ENCODE measurements at regions not wholly inside any gene's neighbourhood (a gene's known extent, or its start where the extent isn't known, plus 50 kb on each side); places are given as distances from the start of the nearest gene placed in this dataset.

DNA sequence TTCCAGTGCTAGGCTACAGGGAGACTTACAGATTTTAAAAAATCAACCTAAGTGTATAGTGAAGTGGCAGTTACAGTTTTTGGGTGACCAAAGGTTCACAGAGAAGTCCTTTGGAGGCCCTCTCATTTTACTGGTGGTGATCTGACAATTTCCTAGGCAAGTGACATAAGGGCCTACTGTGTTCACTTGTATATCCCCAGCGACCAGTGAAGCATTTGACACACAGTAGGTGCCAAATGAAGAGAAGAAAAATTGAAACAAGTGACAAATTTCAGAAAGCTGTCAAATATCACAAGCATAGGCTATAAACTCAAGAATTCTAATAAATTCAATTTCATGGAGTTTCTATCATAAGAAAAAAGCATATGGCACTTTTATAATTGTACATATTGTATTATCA is 89.5 kb downstream of the RPL22L1 start:
- H3K27ac Mint-ChIP-seq: no peak overlapping the region
- no peak overlapping the region for H2AFZ ChIP-seq (ENCODE audit: insufficient read depth, low read depth, low read length, poor library complexity, severe bottlenecking)
- no peak overlapping the region for H3K9ac ChIP-seq (ENCODE audit: insufficient read depth, low read length, poor library complexity, severe bottlenecking)
- no peaks in the 10 kb centered on the region for H3K4me1 Mint-ChIP-seq
- H3K27me3 ChIP-seq (ENCODE audit: control insufficient read depth in 2 of 2, insufficient read depth in 2 of 2, low read length in 2 of 2): no peaks in the 10 kb centered on the region
- H3K36me3 ChIP-seq (replicated peaks in 1 of 2; ENCODE audit: control insufficient read depth in 1 of 2, insufficient read depth in 2 of 2, low read length in 2 of 2): no peaks in the 10 kb centered on the region
- peaks cover 0 to 5% (median 5%) of the 10 kb centered on the region in 3 donors for H3K27me3 Mint-ChIP-seq (ENCODE audit: low read depth in 3 of 3)
- no peaks in the 10 kb centered on the region for H4K20me1 ChIP-seq (ENCODE audit: insufficient read depth, low read length)
- no CpG with 5 or more reads among the region's 1 CpG for WGBS (ENCODE audit: insufficient coverage)
- H3K27ac ChIP-seq (ENCODE audit: low read depth in 1 of 2, low read length in 2 of 2): no peak overlapping the region
- no peaks in the 10 kb centered on the region for H3K4me1 ChIP-seq (ENCODE audit: control insufficient read depth in 1 of 2, insufficient read depth in 2 of 2, low read length in 2 of 2)
- no peaks in the 10 kb centered on the region for H3K36me3 Mint-ChIP-seq
- peaks cover 0 to 14% (median 6%) of the 10 kb centered on the region in 7 donors for H3K9me3 Mint-ChIP-seq
- DNase-seq: no peak
- no peaks in the 10 kb centered on the region for H3K79me2 ChIP-seq (ENCODE audit: insufficient read depth, low read length)
- H3K9me3 ChIP-seq (replicated peaks in 1 of 2; ENCODE audit: control insufficient read depth in 1 of 2, insufficient read depth in 1 of 2, low read length in 2 of 2): no peaks in the 10 kb centered on the region
- no peak overlapping the region for H3K4me3 Mint-ChIP-seq
- no peak overlapping the region for H3K4me3 ChIP-seq (replicated peaks in 1 of 3; ENCODE audit: low read depth in 2 of 3, low read length in 3 of 3)
- H3K4me2 ChIP-seq (replicated peaks; ENCODE audit: extremely low read depth, low read length, poor library complexity, severe bottlenecking): no peak overlapping the region
- intact Hi-C loops (cut with micrococcal nuclease): no loop called here
- TF ChIP-seq, protein P1, sequence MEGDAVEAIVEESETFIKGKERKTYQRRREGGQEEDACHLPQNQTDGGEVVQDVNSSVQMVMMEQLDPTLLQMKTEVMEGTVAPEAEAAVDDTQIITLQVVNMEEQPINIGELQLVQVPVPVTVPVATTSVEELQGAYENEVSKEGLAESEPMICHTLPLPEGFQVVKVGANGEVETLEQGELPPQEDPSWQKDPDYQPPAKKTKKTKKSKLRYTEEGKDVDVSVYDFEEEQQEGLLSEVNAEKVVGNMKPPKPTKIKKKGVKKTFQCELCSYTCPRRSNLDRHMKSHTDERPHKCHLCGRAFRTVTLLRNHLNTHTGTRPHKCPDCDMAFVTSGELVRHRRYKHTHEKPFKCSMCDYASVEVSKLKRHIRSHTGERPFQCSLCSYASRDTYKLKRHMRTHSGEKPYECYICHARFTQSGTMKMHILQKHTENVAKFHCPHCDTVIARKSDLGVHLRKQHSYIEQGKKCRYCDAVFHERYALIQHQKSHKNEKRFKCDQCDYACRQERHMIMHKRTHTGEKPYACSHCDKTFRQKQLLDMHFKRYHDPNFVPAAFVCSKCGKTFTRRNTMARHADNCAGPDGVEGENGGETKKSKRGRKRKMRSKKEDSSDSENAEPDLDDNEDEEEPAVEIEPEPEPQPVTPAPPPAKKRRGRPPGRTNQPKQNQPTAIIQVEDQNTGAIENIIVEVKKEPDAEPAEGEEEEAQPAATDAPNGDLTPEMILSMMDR (IDR thresholded peaks at IDR 0.05): no peak

DNA sequence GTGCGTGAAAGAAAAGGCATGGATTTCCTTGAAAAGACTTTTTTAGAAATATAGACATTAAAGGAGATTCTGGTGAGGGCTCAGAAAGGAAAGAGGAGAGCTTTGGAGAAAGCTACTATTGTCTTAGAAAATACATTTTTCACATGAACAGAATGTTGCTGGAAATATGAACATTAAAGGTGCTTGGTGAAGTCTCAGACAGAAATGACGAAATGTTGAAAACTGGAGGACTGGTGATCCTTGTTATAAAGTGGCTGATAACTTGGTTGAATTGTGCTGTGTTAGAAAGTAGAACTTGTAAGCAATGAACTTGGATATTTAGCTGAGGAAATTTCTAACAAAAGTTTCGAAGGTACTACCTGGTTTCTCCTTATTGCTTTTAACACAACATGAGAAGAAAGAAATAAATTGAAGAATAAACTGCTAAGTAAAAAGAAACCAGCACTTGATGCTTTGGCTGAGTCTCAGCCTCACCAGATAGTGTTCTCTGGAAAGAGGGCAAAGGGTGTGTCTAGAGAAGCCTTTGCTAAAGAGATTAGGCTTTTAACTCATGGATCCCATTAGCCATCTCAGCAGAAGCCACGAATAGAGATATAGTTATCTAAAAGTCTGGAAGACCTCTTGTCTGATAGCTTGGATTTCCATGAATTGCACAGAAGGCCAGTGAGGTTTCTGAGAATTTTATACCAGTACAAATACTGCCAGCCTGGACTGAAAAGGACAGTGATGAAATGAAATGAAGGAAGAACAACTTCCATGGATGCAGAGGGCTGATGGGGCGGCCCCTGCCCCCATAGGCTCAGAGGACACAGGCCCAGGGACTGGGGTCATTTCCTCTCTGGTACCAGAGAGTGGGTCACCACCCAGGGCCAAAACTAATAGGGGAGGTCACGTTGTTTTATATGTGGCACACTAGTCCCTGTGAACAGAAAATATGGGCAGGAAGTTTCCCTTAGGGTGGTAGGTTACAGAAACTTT is 91.5 kb downstream of the RPL22L1 start:
- H4K20me1 ChIP-seq (ENCODE audit: insufficient read depth, low read length): no peaks in the 10 kb centered on the region
- intact Hi-C loops (cut with micrococcal nuclease): no loop called here
- Mint-ChIP-seq H3K4me3 (no peak overlapping the region), H3K27me3 (ENCODE audit: low read depth in 3 of 3) (peaks cover 2 to 6% (median 3%) of the 10 kb centered on the region in 3 donors), H3K4me1 (no peaks in the 10 kb centered on the region), H3K9me3 (peaks cover 0 to 13% (median 6%) of the 10 kb centered on the region in 7 donors), H3K36me3 (no peaks in the 10 kb centered on the region), H3K27ac (no peak overlapping the region)
- no peaks in the 10 kb centered on the region for H3K9me3 ChIP-seq (replicated peaks in 1 of 2; ENCODE audit: control insufficient read depth in 1 of 2, insufficient read depth in 1 of 2, low read length in 2 of 2)
- TF ChIP-seq, protein P1 (IDR thresholded peaks at IDR 0.05): no peak
- no peak overlapping the region for H2AFZ ChIP-seq (ENCODE audit: insufficient read depth, low read depth, low read length, poor library complexity, severe bottlenecking)
- no peak overlapping the region for H3K9ac ChIP-seq (ENCODE audit: insufficient read depth, low read length, poor library complexity, severe bottlenecking)
- no peaks in the 10 kb centered on the region for H3K36me3 ChIP-seq (replicated peaks in 1 of 2; ENCODE audit: control insufficient read depth in 1 of 2, insufficient read depth in 2 of 2, low read length in 2 of 2)
- no peak overlapping the region for H3K4me2 ChIP-seq (replicated peaks; ENCODE audit: extremely low read depth, low read length, poor library complexity, severe bottlenecking)
- no peak overlapping the region for H3K27ac ChIP-seq (ENCODE audit: low read depth in 1 of 2, low read length in 2 of 2)
- no peaks in the 10 kb centered on the region for H3K27me3 ChIP-seq (ENCODE audit: control insufficient read depth in 2 of 2, insufficient read depth in 2 of 2, low read length in 2 of 2)
- WGBS (ENCODE audit: insufficient coverage): 88% methylated on average over 2 of the region's 6 CpGs
- no peaks in the 10 kb centered on the region for H3K4me1 ChIP-seq (ENCODE audit: control insufficient read depth in 1 of 2, insufficient read depth in 2 of 2, low read length in 2 of 2)
- DNase-seq: no peak
- no peak overlapping the region for H3K4me3 ChIP-seq (replicated peaks in 1 of 3; ENCODE audit: low read depth in 2 of 3, low read length in 3 of 3)
- no peaks in the 10 kb centered on the region for H3K79me2 ChIP-seq (ENCODE audit: insufficient read depth, low read length)
